Thymus (tissue), 11 donors: ENCODE measurements at regions not wholly inside any gene's neighbourhood (a gene's known extent, or its start where the extent isn't known, plus 50 kb on each side); places are given as distances from the start of the nearest gene placed in this dataset.
"Not testable (repeated sequence)": the region's sequence is repeated elsewhere in the genome, so short reads cannot be mapped to it uniquely, and the experiment has no call there.

ENCODE experiments used
- DNase-seq, 9 donors: peaks; one replicate each; pipeline ENCODE4 v3.0.0-alpha.2; 2013; ENCODE audit warnings: low spot score in 9 of 9, low read depth in 6 of 9, missing footprints in 1 of 9
- H3K27ac ChIP-seq, 2 donors: one replicate each; pipeline ENCODE4 v1.5.1; 2013; ENCODE audit warnings: control low read depth in 1 of 2, low read depth in 1 of 2, low read length in 1 of 2, mild to moderate bottlenecking in 1 of 2, moderate library complexity in 1 of 2
- H3K27me3 ChIP-seq, 2 donors: one replicate each; pipeline ENCODE4 v1.5.1; 2013; ENCODE audit warnings: low read length in 1 of 2; ENCODE audit not compliant: control insufficient read depth in 2 of 2, insufficient read depth in 1 of 2
- H3K36me3 ChIP-seq, 2 donors: one replicate each; pipeline ENCODE4 v1.5.1; 2013; ENCODE audit warnings: low read length in 1 of 2, mild to moderate bottlenecking in 1 of 2, moderate library complexity in 1 of 2; ENCODE audit not compliant: control insufficient read depth in 2 of 2, insufficient read depth in 2 of 2
- H3K4me1 ChIP-seq, 2 donors: one replicate each; pipeline ENCODE4 v1.5.1; 2013; ENCODE audit warnings: low read length in 2 of 2; ENCODE audit not compliant: control insufficient read depth in 2 of 2, insufficient read depth in 2 of 2
- H3K4me3 ChIP-seq, 2 donors: one replicate each; pipeline ENCODE4 v1.5.1; 2013; ENCODE audit warnings: low read length in 2 of 2, control low read depth in 1 of 2, mild to moderate bottlenecking in 1 of 2
- H3K9me3 ChIP-seq, 2 donors: one replicate each; pipeline ENCODE4 v1.5.1; 2013; ENCODE audit warnings: low read length in 1 of 2, mild to moderate bottlenecking in 1 of 2; ENCODE audit not compliant: control insufficient read depth in 2 of 2, insufficient read depth in 1 of 2
- WGBS: extraction: QIAGEN DNeasy Blood & Tissue Kit; methylation state at CpG from one replicate; pipeline ENCODE4 v1.1.7; 2013; 5-methylcytosine and 5-hydroxymethylcytosine counted together
- donor health status: healthy.

GRCh38 chr15:61334714-61335113 is 105.6 kb upstream of the RORA start:
- not testable (repeated sequence) for H3K4me1 ChIP-seq, H3K9me3 ChIP-seq, H3K27ac ChIP-seq, H3K27me3 ChIP-seq, DNase-seq, H3K4me3 ChIP-seq, H3K36me3 ChIP-seq
- 96% methylated on average over 5 of the region's 5 CpGs for WGBS

- Histone ChIP-seq H3K4me3 (no peak overlapping the region), H3K9me3 (no peaks in the 10 kb centered on the region), H3K4me1 (no peaks in the 10 kb centered on the region), H3K27me3 (no peaks in the 10 kb centered on the region), H3K36me3 (no peaks in the 10 kb centered on the region), H3K27ac (no peak overlapping the region)
- no peak for DNase-seq
- WGBS, result 91% methylated on average over 3 of the region's 3 CpGs
Measured at GRCh38 chr15:61331019-61331418, 101.9 kb upstream of the RORA start.

GRCh38 chr15:61327019-61327631 is 98.0 kb upstream of the RORA start:
- Histone ChIP-seq H3K9me3 (no peaks in the 10 kb centered on the region), H3K4me3 (no peak overlapping the region), H3K27ac (no peak overlapping the region), H3K36me3 (no peaks in the 10 kb centered on the region), H3K27me3 (no peaks in the 10 kb centered on the region), H3K4me1 (no peaks in the 10 kb centered on the region)
- WGBS, result 68% methylated on average over 8 of the region's 8 CpGs
- DNase-seq, result no peak

GRCh38 chr15:61319892-61320291 is 90.8 kb upstream of the RORA start:
- H3K27ac ChIP-seq, result no peak overlapping the region
- H3K4me1 ChIP-seq, result no peaks in the 10 kb centered on the region
- no peaks in the 10 kb centered on the region for H3K36me3 ChIP-seq
- no peak for DNase-seq
- no peak overlapping the region for H3K4me3 ChIP-seq
- no peaks in the 10 kb centered on the region for H3K9me3 ChIP-seq
- WGBS, result 90% methylated on average over 2 of the region's 2 CpGs
- no peaks in the 10 kb centered on the region for H3K27me3 ChIP-seq

GRCh38 chr15:61318802-61319525 is 89.9 kb upstream of the RORA start:
- no peak for DNase-seq
- H3K36me3 ChIP-seq, result no peaks in the 10 kb centered on the region
- 89% methylated on average over 7 of the region's 7 CpGs for WGBS
- H3K4me1 ChIP-seq, result no peaks in the 10 kb centered on the region
- no peak overlapping the region for H3K4me3 ChIP-seq
- no peaks in the 10 kb centered on the region for H3K9me3 ChIP-seq
- no peaks in the 10 kb centered on the region for H3K27me3 ChIP-seq
- no peak overlapping the region for H3K27ac ChIP-seq

- Histone ChIP-seq H3K36me3 (no peaks in the 10 kb centered on the region), H3K27me3 (no peaks in the 10 kb centered on the region), H3K27ac (no peak overlapping the region), H3K4me3 (no peak overlapping the region), H3K4me1 (no peaks in the 10 kb centered on the region), H3K9me3 (no peaks in the 10 kb centered on the region)
- DNase-seq, result no peak
- 83% methylated on average over 6 of the region's 6 CpGs for whole genome bisulfite sequencing
Measured at GRCh38 chr15:61318301-61318700, 89.2 kb upstream of the RORA start.

GRCh38 chr15:61315471-61315870 is 86.4 kb upstream of the RORA start:
- no peaks in the 10 kb centered on the region for H3K9me3 ChIP-seq
- H3K27ac ChIP-seq, result no peak overlapping the region
- DNase-seq, result no peak
- WGBS, result 94% methylated on average over 6 of the region's 6 CpGs
- H3K27me3 ChIP-seq, result no peaks in the 10 kb centered on the region
- H3K4me3 ChIP-seq, result no peak overlapping the region
- H3K36me3 ChIP-seq, result no peaks in the 10 kb centered on the region
- H3K4me1 ChIP-seq, result no peaks in the 10 kb centered on the region

- no peak overlapping the region for H3K4me3 ChIP-seq
- no peaks in the 10 kb centered on the region for H3K36me3 ChIP-seq
- DNase-seq, result no peak
- no peaks in the 10 kb centered on the region for H3K9me3 ChIP-seq
- no peaks in the 10 kb centered on the region for H3K4me1 ChIP-seq
- H3K27ac ChIP-seq, result no peak overlapping the region
- no peaks in the 10 kb centered on the region for H3K27me3 ChIP-seq
Measured at GRCh38 chr15:61314427-61314826, 85.3 kb upstream of the RORA start.

- no peaks in the 10 kb centered on the region for H3K36me3 ChIP-seq
- 92% methylated on average over 5 of the region's 5 CpGs for WGBS
- no peak for DNase-seq
Measured at GRCh38 chr15:61309617-61310016, 80.5 kb upstream of the RORA start.

More at GRCh38 chr15:61309617-61310016, 80.5 kb upstream of the RORA start:
- Histone ChIP-seq H3K4me3 (no peak overlapping the region), H3K27me3 (no peaks in the 10 kb centered on the region), H3K4me1 (no peaks in the 10 kb centered on the region), H3K27ac (no peak overlapping the region), H3K9me3 (no peaks in the 10 kb centered on the region)
